AG04450 (cell line): ENCODE measurements at regions not wholly inside any gene's neighbourhood (a gene's known extent, or its start where the extent isn't known, plus 50 kb on each side); places are given as distances from the start of the nearest gene placed in this dataset.

ENCODE experiments used
- CTCF ChIA-PET: fragments of 300-600, 350-600 bp; formaldehyde crosslinking; extraction: SDS; loops from one replicate; lab custom pipeline; 2022; ENCODE audit warnings: antibody characterized with exemption, inconsistent platforms; lab: Charles Lee
- POLR2A ChIA-PET: fragments of 350-600 bp; formaldehyde crosslinking; extraction: SDS; loops from one replicate; lab custom pipeline; 2021; ENCODE audit warnings: antibody characterized with exemption, inconsistent platforms; lab: Yijun Ruan, JAX
- DNase-seq: peaks from one replicate; pipeline ENCODE4 v3.0.0-alpha.2; 2011; ENCODE audit warnings: low read depth, low spot score
- H3K27ac ChIP-seq: one replicate; pipeline ENCODE4 v1.5.1; 2012; ENCODE audit warnings: low read depth, low read length, control low read depth
- H3K27me3 ChIP-seq: one replicate; pipeline ENCODE4 v1.6.0; 2012; ENCODE audit warnings: low read length; ENCODE audit not compliant: control insufficient read depth, insufficient read depth
- H3K4me3 ChIP-seq: 2 replicates; pipeline ENCODE4 v1.5.1; 2011; ENCODE audit warnings: mild to moderate bottlenecking, low read depth, low read length, control low read depth
- H3K9me3 ChIP-seq: 2 replicates; pipeline ENCODE4 v1.5.1; 2012; ENCODE audit warnings: low read length; ENCODE audit not compliant: control insufficient read depth, insufficient read depth
- CTCF ChIP-seq: IDR thresholded peaks from 2 replicates; pipeline ENCODE4 v1.5.1; 2011; ENCODE audit warnings: low read depth, low read length, control low read depth, inconsistent platforms

- H3K9me3 ChIP-seq: no peaks in the 10 kb centered on the region
- DNase-seq: no peak
- ChIA-PET CTCF (no interaction called here), POLR2A (no interaction called here)
- TF ChIP-seq CTCF: no peak
- H3K27ac ChIP-seq: no peak overlapping the region
- H3K4me3 ChIP-seq: no peak overlapping the region
- H3K27me3 ChIP-seq: no peaks in the 10 kb centered on the region
Measured at GRCh38 chr1:34520111-34520510, 234.7 kb upstream of the GJB5 start.

GRCh38 chr1:34524783-34525182 lies 230.1 kb upstream of the GJB5 start:
- no peak for TF ChIP-seq CTCF
- Histone ChIP-seq H3K27ac (no peak overlapping the region), H3K9me3 (no peaks in the 10 kb centered on the region), H3K27me3 (peaks cover under 1% of the 10 kb centered on the region), H3K4me3 (no peak overlapping the region)
- POLR2A ChIA-PET: no interaction called here
- DNase-seq: no peak
- CTCF ChIA-PET: no interaction called here

- peaks cover 3% of the 10 kb centered on the region for H3K27me3 ChIP-seq
- H3K27ac ChIP-seq: no peak overlapping the region
- POLR2A ChIA-PET: no interaction called here
- TF ChIP-seq CTCF: no peak
- CTCF ChIA-PET: no interaction called here
- no peak for DNase-seq
- no peak overlapping the region for H3K4me3 ChIP-seq
- H3K9me3 ChIP-seq: no peaks in the 10 kb centered on the region
Measured at GRCh38 chr1:34529935-34530859, 224.7 kb upstream of the GJB5 start.

GRCh38 chr1:34532113-34532512 lies 222.7 kb upstream of the GJB5 start:
- Histone ChIP-seq H3K4me3 (no peak overlapping the region), H3K27me3 (peaks cover 3% of the 10 kb centered on the region), H3K27ac (no peak overlapping the region), H3K9me3 (no peaks in the 10 kb centered on the region)
- DNase-seq: no peak
- no peak for TF ChIP-seq CTCF
- ChIA-PET CTCF (no interaction called here), POLR2A (no interaction called here)

- ChIA-PET POLR2A (no interaction called here), CTCF (no interaction called here)
- H3K4me3 ChIP-seq: no peak overlapping the region
- H3K27me3 ChIP-seq: no peaks in the 10 kb centered on the region
- no peak for TF ChIP-seq CTCF
- H3K9me3 ChIP-seq: no peaks in the 10 kb centered on the region
- H3K27ac ChIP-seq: no peak overlapping the region
- DNase-seq: no peak
Measured at GRCh38 chr1:34538481-34538880, 216.4 kb upstream of the GJB5 start.
